HG03103 (cell line): ENCODE measurements at regions not wholly inside any gene's neighbourhood (a gene's known extent, or its start where the extent isn't known, plus 50 kb on each side); places are given as distances from the start of the nearest gene placed in this dataset.

ENCODE experiments used
- ATAC-seq: cut with Tn5 transposase; IDR thresholded peaks from one replicate; pipeline ENCODE4 v1.9.1; 2021; ENCODE audit warnings: low read depth; ENCODE audit not compliant: unreplicated experiment

- ATAC-seq = no peak
Observed at GRCh38 chr20:17796091-17796563, 96.4 kb downstream of the BANF2 start.

GRCh38 chr20:17795501-17796071 lies 95.8 kb downstream of the BANF2 start:
- ATAC-seq = no peak

GRCh38 chr20:17795003-17795402 lies 95.2 kb downstream of the BANF2 start:
- ATAC-seq = no peak

- no peak for ATAC-seq
Observed at GRCh38 chr20:17794400-17794799, 94.6 kb downstream of the BANF2 start.

GRCh38 chr20:17793986-17794385 lies 94.2 kb downstream of the BANF2 start:
- no peak for ATAC-seq

- no peak for ATAC-seq
Observed at GRCh38 chr20:17790296-17790695, 90.5 kb downstream of the BANF2 start.

GRCh38 chr20:17787816-17788215 lies 88.0 kb downstream of the BANF2 start:
- ATAC-seq = no peak

GRCh38 chr20:17786221-17786718 lies 86.5 kb downstream of the BANF2 start:
- no peak for ATAC-seq
